GM13976 (cell line): ENCODE measurements at regions not wholly inside any gene's neighbourhood (a gene's known extent, or its start where the extent isn't known, plus 50 kb on each side); places are given as distances from the start of the nearest gene placed in this dataset.
"Not testable (repeated sequence)": the region's sequence is repeated elsewhere in the genome, so short reads cannot be mapped to it uniquely, and the experiment has no call there.

ENCODE experiments used
- DNase-seq: peaks from one replicate; pipeline ENCODE4 v3.0.0; 2012; ENCODE audit warnings: low spot score
- in situ Hi-C: fragments of 300-500 bp; cut with MboI; formaldehyde crosslinking; loops from one replicate; pipeline ENCODE4 v1.12.0; 2022; ENCODE audit warnings: low sequenced_read_pairs, mixed read lengths, inconsistent platforms; ENCODE audit not compliant: unreplicated experiment
- TF ChIP-seq, protein P1 (sequence below): IDR thresholded peaks from 2 replicates; pipeline ENCODE4 v1.5.1; 2012; ENCODE audit warnings: borderline replicate concordance, mild to moderate bottlenecking; ENCODE audit not compliant: insufficient read depth; ENCODE audit errors: extremely low read depth, missing control alignments, control extremely low read depth

DNA sequence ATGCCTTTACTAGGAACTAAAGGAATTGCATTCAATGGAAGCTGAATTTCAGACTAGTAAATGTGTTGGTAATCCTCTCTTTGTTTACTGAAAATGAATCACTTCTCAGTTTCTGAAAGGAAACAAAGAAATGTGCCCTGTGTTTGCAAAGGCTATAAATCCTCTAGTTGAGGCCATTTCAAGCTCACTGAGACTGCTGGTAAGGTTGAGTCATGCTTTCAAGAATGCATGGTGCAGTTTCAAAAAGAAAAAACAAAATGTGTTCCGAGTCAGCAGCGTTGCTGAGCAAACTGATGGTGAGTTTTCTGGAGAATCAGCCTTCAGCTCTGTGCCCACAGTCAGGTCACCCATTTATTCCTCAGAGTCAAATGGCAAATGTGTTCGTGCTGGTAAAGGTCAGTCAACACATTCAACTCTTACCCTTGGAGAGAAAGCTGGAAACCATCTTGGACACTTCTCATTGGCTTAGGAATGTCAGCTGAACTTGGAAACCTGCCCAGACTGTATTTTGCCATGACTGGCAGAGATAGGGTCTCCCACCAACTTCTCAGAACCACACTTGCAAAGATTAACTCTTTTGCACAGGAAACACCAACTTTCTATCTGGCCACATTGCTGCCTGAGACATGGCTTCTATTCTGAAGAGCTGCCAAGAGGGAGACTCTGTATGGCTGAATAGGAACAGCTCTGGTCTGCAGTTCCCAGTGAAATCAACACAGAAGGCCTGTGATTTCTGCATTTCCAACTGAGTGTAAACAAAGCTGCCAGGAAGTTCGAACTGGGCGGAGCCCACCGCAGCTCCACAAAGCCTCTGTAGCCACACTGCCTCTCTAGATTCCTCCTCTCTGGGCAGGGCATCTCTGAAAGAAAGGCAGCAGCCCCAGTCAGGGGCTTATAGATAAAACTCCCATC is 484.4 kb downstream of the ATP23 start:
- TF ChIP-seq, protein P1, sequence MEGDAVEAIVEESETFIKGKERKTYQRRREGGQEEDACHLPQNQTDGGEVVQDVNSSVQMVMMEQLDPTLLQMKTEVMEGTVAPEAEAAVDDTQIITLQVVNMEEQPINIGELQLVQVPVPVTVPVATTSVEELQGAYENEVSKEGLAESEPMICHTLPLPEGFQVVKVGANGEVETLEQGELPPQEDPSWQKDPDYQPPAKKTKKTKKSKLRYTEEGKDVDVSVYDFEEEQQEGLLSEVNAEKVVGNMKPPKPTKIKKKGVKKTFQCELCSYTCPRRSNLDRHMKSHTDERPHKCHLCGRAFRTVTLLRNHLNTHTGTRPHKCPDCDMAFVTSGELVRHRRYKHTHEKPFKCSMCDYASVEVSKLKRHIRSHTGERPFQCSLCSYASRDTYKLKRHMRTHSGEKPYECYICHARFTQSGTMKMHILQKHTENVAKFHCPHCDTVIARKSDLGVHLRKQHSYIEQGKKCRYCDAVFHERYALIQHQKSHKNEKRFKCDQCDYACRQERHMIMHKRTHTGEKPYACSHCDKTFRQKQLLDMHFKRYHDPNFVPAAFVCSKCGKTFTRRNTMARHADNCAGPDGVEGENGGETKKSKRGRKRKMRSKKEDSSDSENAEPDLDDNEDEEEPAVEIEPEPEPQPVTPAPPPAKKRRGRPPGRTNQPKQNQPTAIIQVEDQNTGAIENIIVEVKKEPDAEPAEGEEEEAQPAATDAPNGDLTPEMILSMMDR: no peak
- in situ Hi-C loops: no loop called here
- peak; percentile 13 for DNase-seq

DNA sequence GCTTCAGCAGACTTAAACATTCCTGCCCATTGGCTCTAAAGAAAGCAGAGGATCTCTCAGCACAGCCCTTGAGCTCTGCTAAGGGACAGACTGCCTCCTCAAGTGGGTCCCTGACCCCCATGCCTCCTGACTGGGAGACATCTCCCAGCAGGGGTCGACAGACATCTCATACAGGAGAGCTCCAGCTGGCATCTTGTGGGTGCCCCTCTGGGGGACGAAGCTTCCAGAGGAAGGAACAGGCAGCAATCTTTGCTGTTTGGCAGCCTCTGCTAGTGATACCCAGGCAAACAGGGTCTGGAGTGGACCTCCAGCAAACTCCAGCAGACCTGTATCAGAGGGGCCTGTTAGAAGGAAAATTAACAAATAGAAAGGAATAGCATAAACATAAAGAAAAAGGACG is 485.1 kb downstream of the ATP23 start:
- in situ Hi-C loops, DNase-seq: not testable (repeated sequence)

DNA sequence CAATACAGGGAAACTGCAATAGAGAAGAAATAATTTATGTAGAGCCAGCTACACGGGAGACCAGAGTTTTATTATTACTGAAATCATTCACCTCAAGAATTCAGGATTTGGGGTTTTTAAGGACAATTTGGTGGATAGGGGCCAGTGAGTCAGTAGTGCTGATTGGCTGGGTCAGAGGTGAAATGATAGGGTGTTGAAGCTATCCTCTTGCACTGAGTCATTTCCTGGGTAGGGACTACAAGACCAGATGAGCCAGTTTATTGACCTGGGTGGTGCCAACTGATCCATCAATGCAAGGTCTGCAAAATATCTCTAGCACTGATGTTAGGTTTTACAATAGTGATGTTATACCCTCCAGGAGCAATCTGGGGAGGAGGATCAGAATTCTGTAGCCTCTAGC is 486.3 kb downstream of the LRIG3 start:
- no peak for DNase-seq
- TF ChIP-seq, protein P1: no peak
- in situ Hi-C loops: no loop called here

DNA sequence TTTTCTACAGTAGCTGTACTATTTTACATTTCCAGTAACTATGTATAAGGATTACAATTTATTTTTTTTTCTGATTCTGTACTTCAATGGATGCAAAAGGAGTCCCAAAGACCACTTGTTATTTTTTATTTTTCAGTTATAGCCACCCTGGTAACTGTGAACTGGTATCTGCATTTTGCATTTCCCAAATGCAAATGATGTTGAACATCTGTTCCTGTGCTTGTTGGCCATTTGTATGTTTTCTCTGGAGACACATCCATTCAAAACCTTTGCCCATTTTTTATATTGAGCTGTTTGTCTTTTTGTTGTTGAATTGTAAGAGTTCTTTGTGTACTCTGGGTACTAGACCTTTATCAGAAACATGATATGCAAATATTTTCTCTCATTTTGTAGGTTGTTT is 485.6 kb downstream of the LRIG3 start:
- TF ChIP-seq, protein P1: no peak
- in situ Hi-C loops: no loop called here
- no peak for DNase-seq

DNA sequence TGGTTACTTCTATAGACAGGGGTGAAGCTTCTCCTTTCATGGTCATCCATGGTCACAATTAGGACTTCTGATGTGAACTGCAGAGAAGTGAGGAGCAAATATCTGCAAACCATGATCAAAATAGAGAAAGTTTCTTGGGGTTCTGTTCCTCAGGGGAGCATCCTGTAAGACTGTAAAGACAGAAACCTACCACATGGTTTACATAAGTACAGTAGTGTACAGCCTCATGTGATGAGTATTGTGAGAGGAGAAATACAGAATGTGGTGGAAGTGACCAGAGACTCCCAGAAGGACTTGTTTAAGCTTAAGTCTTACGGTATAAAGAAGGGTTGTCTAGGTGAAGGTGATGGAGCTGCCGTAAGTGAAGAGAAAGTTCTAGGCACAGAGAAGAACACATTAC is 484.7 kb downstream of the LRIG3 start:
- TF ChIP-seq, protein P1: no peak
- in situ Hi-C loops: no loop called here
- no peak for DNase-seq

DNA sequence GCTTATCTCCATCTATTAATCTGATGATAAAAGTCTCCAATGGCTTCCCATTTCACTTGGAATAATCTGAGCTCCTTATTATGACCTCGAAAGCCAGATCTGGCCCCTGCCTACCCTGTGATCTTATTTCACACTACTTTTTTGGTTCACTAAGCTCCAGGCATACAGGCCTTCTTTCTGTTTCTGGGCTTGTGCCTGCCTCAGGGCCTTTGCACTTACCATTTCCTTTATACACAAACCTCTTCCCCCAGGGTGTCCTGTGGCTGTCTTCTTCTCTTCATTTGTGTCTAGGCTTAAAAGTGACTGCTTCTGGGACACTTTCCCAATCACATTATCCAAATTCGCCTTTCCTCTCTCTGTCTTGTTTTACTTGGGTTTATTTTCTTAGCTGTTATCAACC is 478.8 kb downstream of the LRIG3 start:
- TF ChIP-seq, protein P1: no peak
- in situ Hi-C loops: no loop called here

DNA sequence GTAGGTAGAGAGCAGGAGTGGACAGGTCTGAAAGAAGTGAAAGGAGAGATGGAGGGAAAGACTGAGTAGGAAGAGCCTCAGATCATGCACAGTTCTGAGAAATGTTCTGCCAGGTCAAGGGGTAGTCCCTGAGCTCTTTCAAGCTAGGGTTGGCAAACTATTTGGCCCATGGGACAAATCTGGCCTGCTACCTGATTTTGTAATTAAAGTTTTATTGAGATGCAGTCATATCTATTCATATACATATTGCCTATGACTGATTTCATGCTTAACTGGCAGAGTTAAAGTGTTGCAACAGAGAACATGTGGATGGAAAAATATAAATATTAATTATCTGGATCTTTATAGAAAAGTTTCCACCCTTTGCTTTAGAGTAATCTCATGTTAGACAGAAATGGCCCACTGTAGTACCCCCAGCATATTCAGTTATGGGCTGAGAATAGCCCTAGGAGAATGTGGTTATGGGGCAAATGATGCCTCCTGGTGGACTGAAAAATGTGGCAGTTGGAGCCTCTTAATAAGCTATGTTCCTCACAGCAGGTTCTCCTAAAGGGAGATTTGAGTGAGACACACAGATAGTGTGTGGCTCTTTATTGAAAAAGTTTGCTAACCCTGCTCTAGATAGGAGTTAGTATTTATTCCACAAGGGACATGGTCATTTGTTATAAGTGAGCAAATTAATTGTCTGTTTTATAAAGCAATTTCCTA is 476.9 kb downstream of the LRIG3 start:
- DNase-seq: no peak

More for the DNA sequence above, 478.8 kb downstream of the LRIG3 start:
- no peak for DNase-seq

More for the DNA sequence above, 476.9 kb downstream of the LRIG3 start:
- TF ChIP-seq, protein P1: peak; percentile 41
- in situ Hi-C loops: no loop called here
